Right lobe of liver (tissue), 4 donors: ENCODE measurements at regions not wholly inside any gene's neighbourhood (a gene's known extent, or its start where the extent isn't known, plus 50 kb on each side); places are given as distances from the start of the nearest gene placed in this dataset.

Experiments used
- CTCF ChIP-seq, 4 donors: fragments of 200-600 bp in 3 of 4; fragments of 450-650 bp in 1 of 4; IDR thresholded peaks; one replicate each; pipeline versions ENCODE4 v1.5.1 to v1.8.0; 2016 to 2022; ENCODE audit warnings: antibody characterized with exemption in 4 of 4, mild to moderate bottlenecking in 2 of 4
- POLR2A ChIP-seq: fragments of 450-650 bp; IDR thresholded peaks from one replicate; pipeline ENCODE4 v1.6.1; 2017; ENCODE audit warnings: antibody characterized with exemption, mild to moderate bottlenecking
- donor health status: DM: no; HTN: no; CAD: no.
- donor health status: DM: no; HTN: no; CAD: no.
- donor health status: DM: no; HTN: yes; CAD: no.

GRCh38 chr16:85501900-85502299 is 111.2 kb upstream of the GSE1 start:
- TF ChIP-seq CTCF (IDR thresholded peaks at IDR 0.05), result no peak
- no peak for TF ChIP-seq POLR2A
